GM21723 (cell line): ENCODE measurements at regions not wholly inside any gene's neighbourhood (a gene's known extent, or its start where the extent isn't known, plus 50 kb on each side); places are given as distances from the start of the nearest gene placed in this dataset.

Source experiments
- ATAC-seq: cut with Tn5 transposase; IDR thresholded peaks from one replicate; pipeline ENCODE4 v1.9.1; 2021; ENCODE audit warnings: mild to moderate bottlenecking, moderate library complexity; ENCODE audit not compliant: unreplicated experiment

DNA sequence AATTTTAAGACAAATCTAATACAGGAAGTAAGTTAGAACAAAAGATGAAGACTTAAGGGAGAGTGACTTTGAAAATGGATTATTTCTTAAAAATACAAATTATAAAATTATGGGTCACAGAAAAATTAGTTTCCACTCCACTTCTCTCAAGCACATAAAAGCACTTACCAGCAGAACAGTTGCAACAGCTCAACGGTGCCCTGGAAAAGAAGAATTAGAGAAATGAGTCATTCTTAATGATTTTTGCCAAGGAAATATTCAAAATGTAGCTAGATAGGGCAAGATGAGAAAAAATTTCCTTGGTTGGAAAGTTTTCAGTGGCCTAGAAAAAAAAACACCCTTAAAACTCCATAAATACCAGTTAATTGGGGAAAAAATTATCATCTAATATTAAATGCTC lies 2185.6 kb upstream of the CELF4 start:
- no peak for ATAC-seq

DNA sequence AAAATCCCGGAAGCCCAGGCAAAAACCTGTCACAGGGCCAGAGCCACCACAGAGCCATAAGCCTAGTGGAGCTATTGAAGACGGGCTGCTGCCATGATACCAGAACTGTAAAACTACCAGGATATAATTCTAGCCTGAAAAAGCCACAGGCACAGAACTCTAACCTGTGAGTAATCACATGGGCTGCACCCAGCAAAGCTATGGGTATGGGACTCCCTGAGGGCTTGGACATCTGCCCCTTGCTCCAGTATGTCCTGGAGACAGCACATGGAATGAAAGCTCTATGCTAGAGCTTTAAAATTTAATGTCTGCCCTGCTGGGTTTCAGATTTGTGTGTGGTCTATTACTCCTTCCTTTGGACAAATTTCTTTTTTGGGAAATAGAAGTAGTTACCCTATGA lies 2183.6 kb upstream of the CELF4 start:
- no peak for ATAC-seq

DNA sequence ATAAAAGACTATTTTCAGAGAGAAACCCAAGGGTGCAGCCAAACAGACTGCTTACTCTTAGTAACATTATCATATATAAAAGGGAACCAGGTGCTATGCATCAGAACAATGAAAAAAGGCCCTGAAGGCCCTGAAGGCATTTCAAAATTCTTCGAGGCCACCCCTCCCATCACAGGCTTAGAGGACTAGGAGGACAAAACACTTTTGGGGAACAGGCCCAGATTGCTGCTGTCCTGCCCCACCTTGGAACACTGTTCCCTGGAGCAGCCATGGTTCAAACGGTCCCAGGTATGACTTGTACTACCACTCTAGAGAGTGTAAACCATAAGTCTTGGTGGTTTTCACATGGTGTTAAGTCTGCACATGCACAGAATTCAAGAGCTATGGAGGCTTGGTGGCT lies 2183.1 kb upstream of the CELF4 start:
- no peak for ATAC-seq

DNA sequence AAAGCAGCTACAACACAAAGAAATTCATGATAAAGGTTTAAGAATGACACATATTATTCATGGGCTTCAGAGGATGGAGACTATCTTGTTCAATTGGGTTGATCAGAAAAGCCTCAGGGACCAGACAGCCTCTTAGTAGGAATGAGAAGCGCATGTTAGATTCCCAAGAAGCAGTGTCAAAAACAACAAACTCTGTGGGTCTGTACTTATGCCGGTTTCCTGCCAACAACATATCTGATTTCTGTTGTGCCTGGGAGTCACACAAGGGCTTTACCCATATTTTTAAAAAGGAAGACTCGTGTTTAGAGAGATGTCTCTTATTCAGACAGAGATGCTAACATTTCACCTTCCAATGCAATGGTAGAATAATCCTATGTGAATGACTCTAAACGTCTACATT lies 2180.6 kb upstream of the CELF4 start:
- ATAC-seq: no peak

DNA sequence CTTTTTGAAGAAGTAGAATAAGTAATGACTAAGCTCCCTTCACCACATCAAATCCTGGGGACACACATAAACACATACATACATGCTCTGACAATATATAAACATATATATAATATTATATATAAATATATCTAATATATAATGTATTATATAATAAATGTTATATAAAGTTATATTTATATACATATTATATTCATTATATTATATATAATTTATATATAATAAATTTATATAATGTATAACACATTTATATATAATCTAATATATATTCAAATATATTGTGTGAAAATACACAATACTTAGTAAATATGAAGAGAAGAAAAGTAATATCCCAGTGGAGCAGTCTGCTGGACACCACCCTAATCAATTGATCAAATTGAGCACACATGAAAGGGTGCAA lies 2177.9 kb upstream of the CELF4 start:
- ATAC-seq: no peak

DNA sequence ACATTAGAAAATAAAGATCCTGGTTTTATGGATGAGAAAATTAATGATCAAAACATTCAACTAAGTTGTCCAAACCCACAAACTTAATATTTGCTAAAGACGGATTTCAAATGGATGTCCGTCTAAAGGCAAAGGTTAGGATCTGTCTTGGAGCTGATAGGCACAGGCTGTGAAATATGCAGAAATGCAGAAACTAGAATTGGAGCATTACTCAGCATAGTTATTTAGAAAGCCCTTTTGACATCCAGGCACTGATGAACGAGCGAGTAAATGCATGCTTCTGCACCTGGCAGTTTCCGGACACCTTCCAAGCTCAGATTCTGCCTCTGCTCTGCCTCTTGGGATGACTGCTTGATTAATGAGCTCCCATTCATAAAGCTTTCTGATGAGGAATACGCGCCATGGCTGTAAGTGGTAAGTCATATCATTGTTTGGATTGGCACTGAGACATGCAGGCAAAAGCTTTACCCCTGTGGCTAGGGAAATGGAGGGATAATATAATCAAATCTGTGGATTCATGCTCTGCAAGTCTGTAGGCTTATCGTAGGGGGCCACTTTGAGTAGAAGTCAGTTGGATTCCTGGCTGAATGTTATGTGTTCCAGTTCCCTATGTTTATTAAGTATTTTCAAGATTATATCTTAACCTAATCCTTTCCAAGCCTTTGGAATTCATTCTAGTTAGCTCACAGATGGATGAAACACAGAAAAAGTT lies 2176.3 kb upstream of the CELF4 start:
- no peak for ATAC-seq

DNA sequence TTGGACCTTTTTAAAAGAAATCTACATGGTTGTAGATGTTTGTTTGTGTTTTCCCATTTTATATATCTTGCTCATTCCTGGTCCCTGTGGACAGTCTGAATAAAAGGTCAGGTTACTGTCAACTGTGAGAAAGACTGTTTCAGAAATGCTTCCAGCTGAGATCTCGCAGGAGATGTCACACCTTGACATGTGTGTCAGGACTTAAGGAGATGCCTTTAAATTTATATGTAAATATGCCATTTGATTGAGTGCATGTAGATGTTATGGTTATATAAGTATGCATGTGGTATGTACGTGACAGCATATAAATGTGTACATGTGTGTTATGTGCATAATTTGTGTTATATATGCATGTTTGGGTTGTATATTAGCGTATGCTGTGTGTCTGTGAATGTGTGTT lies 2172.3 kb upstream of the CELF4 start:
- no peak for ATAC-seq

DNA sequence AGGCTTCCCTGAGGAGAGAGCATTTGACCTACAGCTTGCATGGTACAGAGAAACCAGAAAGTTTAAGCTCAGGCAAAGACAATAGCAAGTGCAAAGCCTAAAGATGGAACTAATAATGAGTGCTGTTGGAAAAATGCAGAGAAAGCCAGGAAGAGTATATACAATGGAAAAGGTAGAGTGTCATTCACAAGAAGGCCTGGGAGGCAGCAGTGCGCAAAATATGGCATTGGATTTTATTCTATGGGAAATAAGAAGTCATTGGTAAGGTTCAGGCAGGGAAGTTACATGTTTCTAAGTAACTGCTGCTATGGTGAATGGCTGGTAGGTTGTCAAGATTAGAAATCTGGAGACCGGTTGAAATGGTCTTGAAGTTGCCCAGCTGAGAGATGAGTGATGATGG lies 2167.3 kb upstream of the CELF4 start:
- ATAC-seq: no peak

DNA sequence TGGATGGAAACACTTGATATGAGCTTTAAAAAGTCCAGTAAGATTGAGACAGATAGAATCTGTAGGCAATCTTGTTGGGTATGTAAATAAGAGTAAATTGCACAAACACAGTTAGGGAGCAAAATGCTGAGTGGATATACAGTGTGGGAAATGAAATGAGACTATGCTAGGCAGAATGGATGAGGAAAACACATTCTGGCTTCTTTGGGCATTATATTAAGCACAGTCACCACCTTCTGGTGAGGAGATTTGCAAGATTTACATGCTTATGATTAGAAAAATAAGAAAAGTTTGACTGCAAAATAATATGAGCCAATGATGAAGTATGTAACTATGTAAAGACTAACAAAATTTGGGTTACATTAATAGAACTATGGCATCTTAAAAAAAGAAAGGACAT lies 2165.0 kb upstream of the CELF4 start:
- no peak for ATAC-seq

DNA sequence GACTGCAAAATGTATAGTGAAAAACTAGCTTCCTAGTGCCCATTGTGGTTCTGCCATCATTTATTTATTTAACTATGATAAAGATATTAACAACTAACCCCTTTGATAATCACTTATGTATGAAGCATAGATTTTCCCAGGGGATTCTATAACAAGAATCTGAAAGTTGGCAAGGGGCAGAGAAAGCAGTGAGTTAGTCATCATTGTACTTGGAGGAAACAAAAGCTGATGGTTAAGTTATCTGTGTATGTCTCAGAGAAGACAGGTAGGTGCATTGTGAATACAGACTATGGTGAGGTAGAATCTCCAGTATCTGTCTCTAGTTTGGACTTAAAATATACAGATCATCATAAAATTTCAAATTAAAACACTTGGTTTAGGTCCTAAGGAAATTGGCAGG lies 2159.1 kb upstream of the CELF4 start:
- ATAC-seq: no peak

DNA sequence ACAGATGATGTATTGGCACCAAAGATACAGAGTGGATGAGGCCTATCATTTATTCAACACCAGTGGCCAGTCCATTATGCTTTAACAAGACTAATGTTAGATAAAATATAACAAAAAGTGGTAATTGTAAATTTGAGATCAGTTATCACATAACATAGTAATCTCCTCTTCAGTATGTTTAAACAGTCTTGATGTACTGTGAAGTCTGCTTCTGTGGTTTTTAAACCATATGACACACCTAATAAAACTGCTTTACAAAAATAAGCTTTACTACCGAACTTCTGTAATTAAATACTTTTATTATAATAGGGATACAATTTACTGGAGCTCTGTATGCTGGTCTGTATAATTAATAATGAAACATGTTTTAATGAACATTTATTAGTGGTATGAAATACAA lies 2156.1 kb upstream of the CELF4 start:
- ATAC-seq: no peak

DNA sequence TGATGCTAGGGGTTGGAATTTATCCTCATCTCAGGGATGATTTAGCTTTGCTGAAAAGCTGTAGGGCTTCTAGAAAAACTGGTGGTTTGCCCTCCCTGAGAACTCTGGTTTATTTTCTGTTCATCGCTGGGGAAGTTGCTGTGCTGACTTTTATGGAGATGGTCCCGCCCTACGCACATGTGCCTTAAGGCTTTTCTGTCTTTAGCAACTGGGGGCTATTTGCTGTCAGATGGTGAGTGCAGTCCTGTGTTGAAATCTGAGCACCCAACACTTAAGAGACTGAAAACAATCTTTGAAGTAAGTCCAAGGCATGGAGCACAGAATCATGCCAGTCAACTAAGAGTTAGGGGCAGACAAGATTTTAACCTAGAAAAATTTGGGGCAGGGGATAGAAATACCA lies 2148.4 kb upstream of the CELF4 start:
- no peak for ATAC-seq

DNA sequence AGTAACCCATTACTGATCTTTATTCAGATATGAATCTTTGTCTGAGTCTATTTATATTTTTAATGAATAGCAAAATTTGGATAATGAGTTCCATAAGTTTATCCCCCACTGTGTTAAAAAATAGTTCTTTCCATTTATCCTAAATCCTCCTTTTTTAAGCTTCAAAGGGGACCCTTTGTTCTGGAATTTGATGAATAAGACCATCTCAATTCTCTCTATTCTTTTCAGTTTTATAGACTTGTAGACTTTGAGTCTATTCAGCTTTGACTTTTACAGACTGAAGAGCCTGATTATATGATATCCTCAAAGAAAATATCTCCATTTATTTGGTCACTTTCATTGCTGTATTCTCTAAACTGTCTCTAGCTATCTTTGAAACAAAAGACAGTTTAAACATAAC lies 2146.1 kb upstream of the CELF4 start:
- no peak for ATAC-seq

DNA sequence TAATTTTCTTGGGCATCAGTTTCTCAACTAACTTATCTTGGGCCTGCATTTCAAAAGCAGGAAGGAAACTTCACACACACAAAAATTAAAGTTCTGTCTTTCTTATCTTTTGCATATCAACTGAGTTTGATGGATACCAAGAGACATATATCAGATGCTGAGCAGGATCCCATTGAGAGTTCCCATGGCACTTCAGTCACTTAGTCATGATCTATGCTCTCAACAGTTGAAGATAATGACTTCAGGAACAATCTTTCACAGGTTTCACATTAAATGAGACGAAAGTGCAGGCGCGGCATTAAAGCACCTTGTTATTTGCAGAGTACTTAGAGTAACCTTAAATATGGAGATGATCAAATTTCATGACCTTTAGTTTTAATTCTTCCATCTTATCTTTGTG lies 2139.8 kb upstream of the CELF4 start:
- no peak for ATAC-seq

DNA sequence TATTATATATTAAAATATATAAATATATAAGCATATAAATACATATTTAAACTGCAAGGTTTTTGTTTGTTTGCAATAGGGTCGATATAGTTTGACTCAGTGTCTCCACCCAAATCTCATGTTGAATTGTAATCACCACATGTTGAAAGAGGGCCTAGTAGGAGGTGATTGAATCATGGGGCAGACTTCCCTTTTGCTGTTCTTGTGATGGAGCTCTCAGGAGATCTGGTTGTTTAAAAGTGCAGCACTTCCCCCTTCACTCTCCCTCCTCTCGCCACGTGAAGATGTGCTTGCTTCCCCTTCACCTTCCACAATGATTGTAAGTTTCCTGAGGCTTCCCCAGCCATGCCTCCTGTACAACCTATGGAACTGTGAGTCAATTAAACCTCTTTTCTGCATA lies 2137.3 kb upstream of the CELF4 start:
- ATAC-seq: no peak

DNA sequence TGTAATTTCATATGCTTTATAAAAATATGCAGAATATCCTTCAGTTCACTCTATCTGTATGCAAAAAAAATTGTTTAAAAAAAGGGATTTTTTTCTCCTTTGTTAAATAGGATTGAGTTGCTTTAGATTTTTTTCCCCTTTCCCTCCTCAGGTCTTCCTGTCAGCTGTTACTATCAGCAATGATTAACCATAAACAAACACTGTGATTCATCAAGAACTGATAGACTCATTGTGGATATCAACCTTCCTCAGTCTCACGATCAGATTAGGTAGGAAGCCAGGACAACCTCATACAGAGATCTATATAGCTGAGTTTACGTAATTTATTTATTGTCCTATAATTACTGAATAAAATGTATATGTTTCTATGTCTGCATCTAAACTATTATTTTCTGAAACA lies 2136.2 kb upstream of the CELF4 start:
- ATAC-seq: no peak

DNA sequence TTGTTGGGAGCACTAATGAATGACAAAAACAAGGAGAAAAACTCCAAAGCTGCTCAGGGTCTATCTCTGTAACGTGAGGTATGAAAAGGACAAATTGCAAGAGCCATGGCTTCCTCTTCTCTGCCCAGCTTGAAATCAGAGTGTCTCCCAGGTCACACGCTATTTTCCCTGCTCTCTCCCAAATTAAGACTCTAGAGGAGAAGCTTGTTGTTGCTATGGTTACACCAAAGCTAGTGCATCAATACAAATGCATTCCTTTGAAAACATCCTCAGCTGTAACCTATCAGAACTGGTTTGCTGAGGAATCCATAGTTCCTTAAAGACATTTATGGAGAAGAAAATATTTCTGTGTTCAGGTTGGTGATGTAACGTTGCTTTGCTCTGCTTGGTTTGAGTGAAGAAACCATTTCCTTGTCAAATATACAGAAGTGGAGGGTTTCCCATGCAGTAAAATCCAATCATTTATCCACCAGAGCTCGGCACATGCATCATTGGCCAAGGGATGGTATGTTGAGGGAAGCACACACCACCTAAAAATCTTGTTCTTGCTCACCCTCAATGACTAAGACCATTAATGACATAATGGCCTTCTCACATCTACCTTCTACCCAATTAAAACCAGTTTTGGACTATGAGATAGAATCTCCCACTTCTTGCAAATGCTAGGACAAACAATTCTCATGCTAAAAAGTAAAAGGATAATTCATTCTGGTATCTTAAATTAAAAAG lies 2135.6 kb upstream of the CELF4 start:
- ATAC-seq: no peak

DNA sequence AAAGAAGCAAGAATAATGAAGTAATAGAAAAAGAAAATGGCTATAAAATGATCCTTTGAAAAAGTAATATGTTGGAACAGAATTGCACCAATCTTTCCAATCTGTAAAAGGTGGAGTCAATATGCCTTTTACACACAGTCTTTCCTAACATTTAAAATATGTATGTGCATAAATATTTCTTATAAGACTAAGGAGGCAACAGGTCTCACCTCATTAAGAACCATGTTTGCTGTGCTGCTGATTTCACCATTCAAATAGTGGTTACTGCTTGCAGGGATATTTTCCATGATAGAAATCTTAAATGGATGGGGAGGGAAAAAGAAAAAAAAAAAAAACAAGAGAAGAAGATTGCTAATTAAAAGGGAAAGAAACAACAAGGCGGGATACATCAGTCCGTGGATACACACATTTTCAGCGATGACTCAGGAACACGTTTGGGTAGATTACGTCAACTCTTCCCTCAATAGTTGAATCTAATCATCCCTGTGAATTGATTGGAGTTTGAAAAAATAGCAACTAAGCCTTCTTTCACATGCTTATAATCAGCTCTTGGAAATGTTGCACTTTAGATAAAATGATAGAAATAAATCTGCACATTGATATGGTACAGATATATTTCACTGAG lies 2133.9 kb upstream of the CELF4 start:
- ATAC-seq: no peak

DNA sequence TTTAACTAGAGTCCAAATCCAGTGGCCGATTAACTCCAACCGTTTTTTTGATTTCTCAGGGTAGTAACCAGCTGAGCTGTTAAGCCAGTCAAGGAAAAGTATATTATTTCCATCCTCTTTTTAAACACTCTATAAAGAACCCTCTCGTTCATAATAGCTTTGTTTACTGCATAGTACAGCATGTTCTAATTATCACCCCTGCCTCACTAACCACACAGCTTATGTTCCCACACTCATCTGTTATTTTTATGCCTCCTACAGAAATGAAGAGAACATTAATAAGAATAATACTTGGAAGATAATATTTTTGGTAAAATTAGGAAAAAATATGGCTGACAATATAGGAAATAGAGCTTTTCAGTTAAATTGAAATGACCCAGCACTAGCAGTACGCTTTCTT lies 2132.8 kb upstream of the CELF4 start:
- ATAC-seq: no peak

DNA sequence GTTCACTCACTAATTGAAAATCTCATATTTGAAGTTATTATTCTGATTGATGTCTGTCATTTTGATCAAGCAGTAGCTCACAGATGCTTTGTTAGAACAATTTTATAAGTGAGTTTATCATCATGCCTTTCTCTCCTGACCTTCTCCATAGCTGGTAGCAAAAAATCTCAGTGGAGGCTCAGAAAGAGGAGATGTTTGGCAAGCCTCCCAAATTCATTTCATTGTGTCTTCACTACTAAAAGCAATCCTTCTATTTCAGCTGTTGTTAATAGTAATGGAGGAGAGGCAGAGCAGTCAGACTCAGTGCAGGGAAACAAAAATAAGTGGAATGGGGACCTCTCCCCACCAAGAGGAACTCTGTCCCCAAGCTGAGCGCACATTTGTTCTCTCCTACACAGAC lies 2127.8 kb upstream of the CELF4 start:
- no peak for ATAC-seq

DNA sequence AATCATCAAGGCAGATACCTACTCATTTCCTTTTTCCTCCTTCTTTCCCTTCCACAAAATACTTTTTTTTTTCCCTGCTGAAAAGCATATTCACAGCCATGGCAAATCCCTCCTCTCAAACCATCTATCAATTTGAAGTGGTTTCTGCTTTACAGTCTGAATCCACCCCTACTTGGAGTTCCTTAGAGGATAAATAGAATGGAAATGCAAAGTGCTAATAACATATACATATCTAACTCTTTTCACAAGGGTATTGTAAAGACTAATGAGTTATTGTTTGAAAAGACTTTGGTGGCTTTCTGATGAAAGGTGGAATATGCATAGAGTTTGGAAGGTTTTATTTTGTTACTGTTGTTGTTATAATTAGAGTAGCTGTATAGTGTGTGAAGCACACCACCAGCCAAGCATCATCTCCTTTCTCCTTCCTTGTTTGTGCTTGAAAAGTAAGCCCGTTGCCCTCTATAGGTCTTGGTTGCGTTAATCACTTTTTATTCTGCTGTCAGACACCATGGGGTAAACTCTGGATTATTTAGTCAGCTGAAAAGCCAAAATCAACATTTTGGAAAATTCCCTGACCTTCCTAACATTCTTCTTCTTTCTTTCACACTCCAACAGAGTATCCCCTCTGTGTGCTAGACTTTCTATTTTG lies 2126.9 kb upstream of the CELF4 start:
- ATAC-seq: no peak
